ENCODE measurements at regions not wholly inside any gene's neighbourhood (a gene's known extent, or its start where the extent isn't known, plus 50 kb on each side); places are given as distances from the start of the nearest gene placed in this dataset.

- peak in 1 of 2 donors; percentile 3 for DNase-seq (ENCODE audit: low read depth in 2 of 2)
- no peak for TF ChIP-seq CTCF (IDR thresholded peaks at IDR 0.05; ENCODE audit: low read depth, low read length)
- no peak overlapping the region for H3K4me3 ChIP-seq (replicated peaks in 1 of 2; ENCODE audit: low read depth in 2 of 2, low read length in 2 of 2)
Measured at GRCh38 chr10:120978589-120979252, 127.6 kb downstream of the WDR11 start.

DNA sequence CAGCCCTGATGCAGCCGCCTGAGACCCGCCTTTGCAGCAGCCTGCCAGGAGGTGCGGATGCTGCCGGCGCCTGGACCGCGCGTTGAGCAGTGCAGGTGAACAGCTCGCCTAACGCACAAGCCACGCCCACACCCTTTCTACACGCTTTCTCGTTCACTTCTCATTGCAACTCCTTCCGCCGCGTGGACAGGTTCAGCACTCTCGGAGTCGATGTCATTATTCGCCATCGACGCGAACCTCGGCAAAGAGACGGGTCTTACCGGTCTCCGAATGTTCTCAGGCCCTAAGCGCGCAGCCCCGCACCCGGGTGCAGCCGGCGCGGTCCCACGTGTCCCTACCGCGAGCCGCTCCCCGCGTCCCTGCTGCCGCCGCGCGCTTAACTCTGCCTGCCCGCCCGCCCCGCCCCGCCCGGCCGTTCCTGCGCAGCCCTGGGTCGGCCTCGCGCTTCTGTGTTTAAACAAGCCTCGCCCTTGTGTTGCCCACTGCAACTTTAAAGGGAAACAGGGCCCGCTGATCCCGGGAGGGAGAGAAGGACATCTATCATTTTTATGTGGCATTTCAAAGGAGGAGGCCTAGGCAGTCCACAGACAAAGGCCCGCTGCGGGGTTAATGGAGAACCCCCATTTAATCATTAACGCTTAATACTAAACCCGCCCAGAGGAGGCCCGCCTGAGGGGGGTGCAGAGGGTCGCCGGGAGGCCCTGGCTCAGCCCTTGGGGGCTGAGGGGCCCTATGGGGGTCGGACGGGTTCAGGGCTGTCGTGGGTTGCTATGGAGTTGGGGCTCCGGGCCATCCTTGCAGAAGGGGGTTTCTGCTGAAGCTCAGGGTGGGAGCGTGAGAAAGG lies 128.5 kb downstream of the WDR11 start:
- DNase-seq (ENCODE audit: low read depth in 2 of 2): no peak
- no peak for TF ChIP-seq CTCF (IDR thresholded peaks at IDR 0.05; ENCODE audit: low read depth, low read length)
- no peak overlapping the region for H3K4me3 ChIP-seq (replicated peaks in 1 of 2; ENCODE audit: low read depth in 2 of 2, low read length in 2 of 2)

- no peak for DNase-seq (ENCODE audit: low read depth in 2 of 2)
- no peak for TF ChIP-seq CTCF (IDR thresholded peaks at IDR 0.05; ENCODE audit: low read depth, low read length)
- no peak overlapping the region for H3K4me3 ChIP-seq (replicated peaks in 1 of 2; ENCODE audit: low read depth in 2 of 2, low read length in 2 of 2)
Measured at GRCh38 chr10:120980279-120981255, 129.4 kb downstream of the WDR11 start.

DNA sequence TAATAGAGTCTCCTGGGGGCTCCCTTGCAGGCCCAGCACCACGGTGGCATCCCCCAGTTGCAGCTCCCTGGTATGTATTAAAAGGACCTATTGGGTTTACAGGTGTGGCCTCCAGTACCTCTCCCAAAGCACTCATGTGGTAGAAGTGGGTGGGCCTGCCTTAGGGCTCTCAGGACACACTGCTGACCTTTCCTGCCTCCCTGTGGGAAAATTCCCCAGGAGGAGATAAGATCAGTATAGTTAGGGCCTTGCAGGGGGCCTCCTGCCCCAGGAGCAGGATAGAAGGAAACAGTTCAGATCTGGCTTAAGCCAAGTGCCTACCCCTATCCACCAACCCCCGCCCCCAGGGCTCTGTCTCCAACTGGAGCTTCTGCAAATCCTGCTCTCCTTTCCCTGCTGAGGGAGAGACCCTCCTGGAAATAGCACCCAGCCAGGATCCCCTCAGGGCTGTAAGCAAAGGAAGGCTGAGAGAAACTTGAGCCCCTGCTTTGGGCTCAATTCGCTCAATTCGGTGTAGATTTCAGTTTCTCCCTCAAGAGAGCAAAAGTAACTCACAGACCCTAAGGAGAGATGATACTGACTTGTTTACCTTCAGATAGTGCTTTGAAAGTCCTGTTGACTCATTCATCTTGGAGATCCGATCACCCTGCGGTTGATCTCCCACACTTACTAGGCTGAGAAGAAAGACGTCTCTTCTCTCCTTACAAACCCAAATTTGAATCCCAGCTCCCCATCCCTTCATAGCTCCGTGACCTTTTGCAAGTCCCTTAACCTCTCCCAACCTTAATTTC lies 130.6 kb downstream of the WDR11 start:
- DNase-seq (ENCODE audit: low read depth in 2 of 2): no peak
- no peak overlapping the region for H3K4me3 ChIP-seq (replicated peaks in 1 of 2; ENCODE audit: low read depth in 2 of 2, low read length in 2 of 2)
- no peak for TF ChIP-seq CTCF (IDR thresholded peaks at IDR 0.05; ENCODE audit: low read depth, low read length)

- no peak for TF ChIP-seq CTCF (IDR thresholded peaks at IDR 0.05; ENCODE audit: low read depth, low read length)
- no peak for DNase-seq (ENCODE audit: low read depth in 2 of 2)
- H3K4me3 ChIP-seq (replicated peaks in 1 of 2; ENCODE audit: low read depth in 2 of 2, low read length in 2 of 2): no peak overlapping the region
Measured at GRCh38 chr10:120982507-120982906, 131.3 kb downstream of the WDR11 start.

DNA sequence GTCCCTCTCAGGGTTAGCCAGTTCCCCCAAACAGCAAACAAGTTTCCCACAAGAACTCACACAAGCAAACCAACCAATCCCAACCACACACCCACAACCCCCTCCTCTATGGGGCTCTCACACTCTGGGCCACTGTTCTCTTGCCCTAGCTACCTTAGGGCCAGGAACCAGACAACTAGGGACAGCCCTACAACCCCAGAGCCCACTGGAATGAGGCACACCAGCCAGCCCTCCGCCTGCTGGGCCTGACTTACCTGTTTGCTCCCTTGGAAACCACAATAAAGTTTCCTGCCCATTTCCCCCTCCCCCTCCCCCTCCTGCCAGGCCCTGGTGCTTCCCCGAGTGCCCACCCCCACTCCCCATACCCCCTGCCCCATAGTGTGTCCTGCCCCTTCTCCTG lies 132.6 kb downstream of the WDR11 start:
- no peak overlapping the region for H3K4me3 ChIP-seq (replicated peaks in 1 of 2; ENCODE audit: low read depth in 2 of 2, low read length in 2 of 2)
- DNase-seq (ENCODE audit: low read depth in 2 of 2): no peak
- no peak for TF ChIP-seq CTCF (IDR thresholded peaks at IDR 0.05; ENCODE audit: low read depth, low read length)

Data from cardiac fibroblast (primary cell).